Kidney epithelial cell (primary cell): ENCODE measurements at regions not wholly inside any gene's neighbourhood (a gene's known extent, or its start where the extent isn't known, plus 50 kb on each side); places are given as distances from the start of the nearest gene placed in this dataset.

Experiments used
- DNase-seq: peaks from one replicate; pipeline ENCODE4 v3.0.0-alpha.2; 2010; ENCODE audit warnings: low read depth
- H3K27me3 ChIP-seq: 2 replicates; pipeline ENCODE4 v1.6.0; 2011; ENCODE audit warnings: low read length; ENCODE audit not compliant: control insufficient read depth, insufficient read depth
- H3K36me3 ChIP-seq: 2 replicates; pipeline ENCODE4 v1.5.1; 2011; ENCODE audit warnings: low read length; ENCODE audit not compliant: control insufficient read depth, insufficient read depth
- H3K4me3 ChIP-seq: 2 replicates; pipeline ENCODE4 v1.5.1; 2011; ENCODE audit warnings: low read depth, mild to moderate bottlenecking, control low read depth, low read length
- CTCF ChIP-seq: IDR thresholded peaks from 2 replicates; pipeline ENCODE4 v1.5.1; 2011; ENCODE audit warnings: mild to moderate bottlenecking, moderate library complexity, low read length, control low read depth, inconsistent platforms; ENCODE audit not compliant: insufficient read depth, poor library complexity, severe bottlenecking

- DNase-seq = no peak
- no peak for TF ChIP-seq CTCF
- Histone ChIP-seq H3K27me3 (no peaks in the 10 kb centered on the region), H3K4me3 (no peak overlapping the region), H3K36me3 (no peaks in the 10 kb centered on the region)
Observed at GRCh38 chr12:5186715-5187114, 143.0 kb downstream of the KCNA5 start.

GRCh38 chr12:5187136-5187535, 143.5 kb downstream of the KCNA5 start:
- no peak for TF ChIP-seq CTCF
- Histone ChIP-seq H3K36me3 (no peaks in the 10 kb centered on the region), H3K27me3 (no peaks in the 10 kb centered on the region), H3K4me3 (no peak overlapping the region)
- DNase-seq = no peak

- Histone ChIP-seq H3K4me3 (no peak overlapping the region), H3K36me3 (no peaks in the 10 kb centered on the region), H3K27me3 (no peaks in the 10 kb centered on the region)
- DNase-seq = no peak
- no peak for TF ChIP-seq CTCF
Observed at GRCh38 chr12:5188472-5188871, 144.8 kb downstream of the KCNA5 start.

GRCh38 chr12:5189173-5189572, 145.5 kb downstream of the KCNA5 start:
- no peak for TF ChIP-seq CTCF
- Histone ChIP-seq H3K27me3 (no peaks in the 10 kb centered on the region), H3K4me3 (no peak overlapping the region), H3K36me3 (no peaks in the 10 kb centered on the region)
- no peak for DNase-seq

- Histone ChIP-seq H3K27me3 (no peaks in the 10 kb centered on the region), H3K4me3 (no peak overlapping the region), H3K36me3 (no peaks in the 10 kb centered on the region)
- no peak for TF ChIP-seq CTCF
- DNase-seq = no peak
Observed at GRCh38 chr12:5191803-5192538, 148.3 kb downstream of the KCNA5 start.

- no peak for DNase-seq
- TF ChIP-seq CTCF = no peak
Observed at GRCh38 chr12:5192726-5193125, 149.0 kb downstream of the KCNA5 start.

More at GRCh38 chr12:5192726-5193125, 149.0 kb downstream of the KCNA5 start:
- H3K27me3 ChIP-seq = no peaks in the 10 kb centered on the region
- no peaks in the 10 kb centered on the region for H3K36me3 ChIP-seq
- H3K4me3 ChIP-seq = no peak overlapping the region
